Hypothalamus (tissue), 51 donors: ENCODE measurements at regions not wholly inside any gene's neighbourhood (a gene's known extent, or its start where the extent isn't known, plus 50 kb on each side); places are given as distances from the start of the nearest gene placed in this dataset.

Source experiments
- DNase-seq, 51 donors: peaks; one replicate each; lab custom pipeline; 2025; lab: John Stamatoyannopoulos, UW

GRCh38 chr11:127332896-127333295, 332.3 kb upstream of the KIRREL3 start:
- DNase-seq: no peak

GRCh38 chr11:127330044-127330443, 329.5 kb upstream of the KIRREL3 start:
- DNase-seq: no peak

- peak in 2 of 51 donors; percentile 1 to 5 for DNase-seq
These were observed 307.7 kb upstream of the KIRREL3 start for GRCh38 chr11:127308291-127308690.

- peak in 1 of 51 donors; percentile 4 for DNase-seq
These were observed 307.1 kb upstream of the KIRREL3 start for GRCh38 chr11:127307700-127308099.

- no peak for DNase-seq
These were observed 304.1 kb upstream of the KIRREL3 start for GRCh38 chr11:127304634-127305033.

GRCh38 chr11:127288926-127289325, 288.4 kb upstream of the KIRREL3 start:
- DNase-seq: no peak

- no peak for DNase-seq
These were observed 281.0 kb upstream of the KIRREL3 start for GRCh38 chr11:127281534-127281933.

GRCh38 chr11:127275774-127276173, 275.2 kb upstream of the KIRREL3 start:
- no peak for DNase-seq

- no peak for DNase-seq
These were observed 273.7 kb upstream of the KIRREL3 start for GRCh38 chr11:127274328-127274676.

GRCh38 chr11:127273593-127274327, 273.2 kb upstream of the KIRREL3 start:
- DNase-seq: no peak

- DNase-seq: no peak
These were observed 270.3 kb upstream of the KIRREL3 start for GRCh38 chr11:127270851-127271250.

- DNase-seq: no peak
These were observed 269.3 kb upstream of the KIRREL3 start for GRCh38 chr11:127269911-127270310.

- DNase-seq: no peak
These were observed 268.4 kb upstream of the KIRREL3 start for GRCh38 chr11:127268932-127269331.

- no peak for DNase-seq
These were observed 268.0 kb upstream of the KIRREL3 start for GRCh38 chr11:127268521-127268920.

- DNase-seq: peak in 1 of 51 donors; percentile 13
These were observed 258.5 kb upstream of the KIRREL3 start for GRCh38 chr11:127259102-127259501.

GRCh38 chr11:127255209-127255608, 254.6 kb upstream of the KIRREL3 start:
- DNase-seq: peak in 1 of 51 donors; percentile 15

GRCh38 chr11:127252321-127252720, 251.8 kb upstream of the KIRREL3 start:
- peak in 3 of 51 donors; percentile 6 to 23 (median 9) for DNase-seq

GRCh38 chr11:127249576-127249975, 249.0 kb upstream of the KIRREL3 start:
- peak in 1 of 51 donors; percentile 11 for DNase-seq

- DNase-seq: no peak
These were observed 247.9 kb upstream of the KIRREL3 start for GRCh38 chr11:127248476-127248875.

- DNase-seq: no peak
These were observed 246.8 kb upstream of the KIRREL3 start for GRCh38 chr11:127247261-127247851.

GRCh38 chr11:127242676-127243075, 242.1 kb upstream of the KIRREL3 start:
- no peak for DNase-seq

- no peak for DNase-seq
These were observed 237.8 kb upstream of the KIRREL3 start for GRCh38 chr11:127238321-127238720.
